Keratinocyte (primary cell): ENCODE measurements at regions not wholly inside any gene's neighbourhood (a gene's known extent, or its start where the extent isn't known, plus 50 kb on each side); places are given as distances from the start of the nearest gene placed in this dataset.

Experiments
- EZH2 ChIP-seq: IDR thresholded peaks from one replicate; pipeline ENCODE4 v1.6.1; 2012; ENCODE audit warnings: inconsistent platforms, mild to moderate bottlenecking, low read length, moderate library complexity
- TF ChIP-seq, protein P1 (sequence below), 3 experiments: IDR thresholded peaks in 1 of 3; conservative IDR thresholded peaks in 1 of 3; optimal IDR thresholded peaks in 1 of 3; 2 replicates in 2 of 3; 3 replicates in 1 of 3; pipeline versions ENCODE3 to v1.5.1; 2011; ENCODE audit warnings: low read length in 3 of 3, mild to moderate bottlenecking in 3 of 3, moderate library complexity in 2 of 3, control low read depth in 1 of 3, inconsistent platforms in 1 of 3; ENCODE audit not compliant: insufficient read depth in 2 of 3; ENCODE audit errors: extremely low read depth in 1 of 3

DNA sequence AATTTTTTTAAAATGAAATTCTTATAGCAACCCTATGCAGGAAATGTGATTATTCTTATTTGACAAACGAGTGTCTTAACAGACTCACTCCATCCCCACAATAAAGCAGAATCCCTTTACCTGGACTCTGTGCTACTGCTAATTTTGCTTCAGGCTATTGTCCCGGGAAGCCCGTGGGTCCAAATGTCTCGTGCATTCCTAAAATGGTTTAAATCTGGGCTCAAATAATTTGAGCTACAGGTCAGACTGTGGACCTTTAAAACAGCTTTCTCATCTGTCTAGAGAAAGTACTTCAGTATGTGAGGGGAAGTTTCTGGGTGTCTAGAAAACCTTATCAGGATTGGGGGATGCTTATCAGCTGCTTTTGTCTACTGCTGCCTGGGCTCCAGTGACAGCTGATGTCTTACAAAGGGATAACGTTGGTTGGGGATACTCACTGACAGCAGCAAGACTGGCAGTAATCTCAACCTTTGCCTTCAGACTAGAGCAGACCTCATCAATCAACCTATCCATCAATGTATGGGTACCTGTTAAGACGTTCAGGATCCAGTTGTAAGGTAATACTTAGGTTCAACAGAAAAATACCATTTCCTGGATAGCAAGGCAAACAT, 197.9 kb upstream of the CDH11 start:
- TF ChIP-seq, protein P1, sequence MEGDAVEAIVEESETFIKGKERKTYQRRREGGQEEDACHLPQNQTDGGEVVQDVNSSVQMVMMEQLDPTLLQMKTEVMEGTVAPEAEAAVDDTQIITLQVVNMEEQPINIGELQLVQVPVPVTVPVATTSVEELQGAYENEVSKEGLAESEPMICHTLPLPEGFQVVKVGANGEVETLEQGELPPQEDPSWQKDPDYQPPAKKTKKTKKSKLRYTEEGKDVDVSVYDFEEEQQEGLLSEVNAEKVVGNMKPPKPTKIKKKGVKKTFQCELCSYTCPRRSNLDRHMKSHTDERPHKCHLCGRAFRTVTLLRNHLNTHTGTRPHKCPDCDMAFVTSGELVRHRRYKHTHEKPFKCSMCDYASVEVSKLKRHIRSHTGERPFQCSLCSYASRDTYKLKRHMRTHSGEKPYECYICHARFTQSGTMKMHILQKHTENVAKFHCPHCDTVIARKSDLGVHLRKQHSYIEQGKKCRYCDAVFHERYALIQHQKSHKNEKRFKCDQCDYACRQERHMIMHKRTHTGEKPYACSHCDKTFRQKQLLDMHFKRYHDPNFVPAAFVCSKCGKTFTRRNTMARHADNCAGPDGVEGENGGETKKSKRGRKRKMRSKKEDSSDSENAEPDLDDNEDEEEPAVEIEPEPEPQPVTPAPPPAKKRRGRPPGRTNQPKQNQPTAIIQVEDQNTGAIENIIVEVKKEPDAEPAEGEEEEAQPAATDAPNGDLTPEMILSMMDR (optimal IDR thresholded peaks at IDR 0.05 in 1 of 3, IDR thresholded peaks at IDR 0.05 in 1 of 3, conservative IDR thresholded peaks at IDR 0.05 in 1 of 3; ENCODE audit: extremely low read depth in 1 of 3, insufficient read depth in 2 of 3, low read length in 3 of 3) = no peak
- TF ChIP-seq EZH2 = no peak
